H9 (cell line): ENCODE measurements at regions not wholly inside any gene's neighbourhood (a gene's known extent, or its start where the extent isn't known, plus 50 kb on each side); places are given as distances from the start of the nearest gene placed in this dataset.

Experiments used
- DNase-seq: peaks from one replicate; pipeline ENCODE4 v3.0.0-alpha.2; 2017
- H2AFZ ChIP-seq: one replicate; pipeline ENCODE4 v1.6.1; 2013; ENCODE audit warnings: mild to moderate bottlenecking, low read length, control low read depth, moderate library complexity
- H2AK5ac ChIP-seq: 2 replicates; pipeline ENCODE4 v1.6.1; 2013; ENCODE audit warnings: low read length, control low read depth, mixed read lengths; ENCODE audit not compliant: insufficient read length
- H2BK120ac ChIP-seq: one replicate; pipeline ENCODE4 v1.6.1; 2013; ENCODE audit warnings: low read depth, mild to moderate bottlenecking, low read length, control low read depth, inconsistent platforms; ENCODE audit not compliant: poor library complexity, severe bottlenecking
- H2BK12ac ChIP-seq: 2 replicates; pipeline ENCODE4 v1.6.1; 2013; ENCODE audit warnings: low read length, control low read depth, mixed read lengths, low read depth; ENCODE audit not compliant: insufficient read length
- H2BK15ac ChIP-seq: 2 replicates; pipeline ENCODE4 v1.6.1; 2013; ENCODE audit warnings: low read depth, low read length, control low read depth
- H2BK20ac ChIP-seq: one replicate; pipeline ENCODE4 v1.6.1; 2013; ENCODE audit warnings: low read depth, mild to moderate bottlenecking, low read length, control low read depth, inconsistent platforms; ENCODE audit not compliant: poor library complexity, severe bottlenecking
- H2BK5ac ChIP-seq: 2 replicates; pipeline ENCODE4 v1.6.1; 2013; ENCODE audit warnings: low read length, control low read depth, mixed read lengths; ENCODE audit not compliant: insufficient read length
- H3K14ac ChIP-seq: 2 replicates; pipeline ENCODE4 v1.6.1; 2013; ENCODE audit warnings: low read length, control low read depth; ENCODE audit not compliant: insufficient read depth
- H3K18ac ChIP-seq: 2 replicates; pipeline ENCODE4 v1.6.1; 2013; ENCODE audit warnings: low read depth, mild to moderate bottlenecking, mixed read lengths, low read length, control low read depth; ENCODE audit not compliant: insufficient read length
- H3K23ac ChIP-seq: 2 replicates; pipeline ENCODE4 v1.6.1; 2013; ENCODE audit warnings: low read length, control low read depth, mixed read lengths, low read depth; ENCODE audit not compliant: insufficient read length
- H3K23me2 ChIP-seq: 2 replicates; pipeline ENCODE4 v1.6.1; 2013; ENCODE audit warnings: low read depth, mild to moderate bottlenecking, mixed read lengths, low read length, control low read depth; ENCODE audit not compliant: insufficient read length, poor library complexity, severe bottlenecking
- H3K27ac ChIP-seq: 2 replicates; pipeline ENCODE4 v1.5.1; 2013; ENCODE audit warnings: low read length, control low read depth, mixed read lengths, low read depth; ENCODE audit not compliant: insufficient read length
- H3K27me3 ChIP-seq: 2 replicates; pipeline ENCODE4 v1.6.1; 2013; ENCODE audit warnings: low read length, control low read depth, inconsistent platforms; ENCODE audit not compliant: insufficient read depth
- H3K4ac ChIP-seq: 2 replicates; pipeline ENCODE4 v1.6.1; 2013; ENCODE audit warnings: low read depth, mild to moderate bottlenecking, control low read depth, inconsistent platforms, low read length, moderate library complexity
- H3K4me1 ChIP-seq: 2 replicates; pipeline ENCODE4 v1.6.1; 2013; ENCODE audit warnings: low read length, control low read depth, inconsistent platforms; ENCODE audit not compliant: insufficient read depth
- H3K4me2 ChIP-seq: 2 replicates; pipeline ENCODE4 v1.6.1; 2013; ENCODE audit warnings: low read length, control low read depth, mixed read lengths; ENCODE audit not compliant: insufficient read length, insufficient read depth
- H3K56ac ChIP-seq: 2 replicates; pipeline ENCODE4 v1.6.1; 2013; ENCODE audit warnings: low read depth, mild to moderate bottlenecking, mixed read lengths, low read length, control low read depth; ENCODE audit not compliant: insufficient read length
- H3K79me1 ChIP-seq: 2 replicates; pipeline ENCODE4 v1.6.1; 2013; ENCODE audit warnings: low read depth, mild to moderate bottlenecking, moderate library complexity, low read length, control low read depth, inconsistent platforms; ENCODE audit not compliant: insufficient read depth, poor library complexity, severe bottlenecking
- H3K79me2 ChIP-seq: 2 replicates; pipeline ENCODE4 v1.6.1; 2013; ENCODE audit warnings: low read length, control low read depth, inconsistent platforms; ENCODE audit not compliant: insufficient read depth
- H3K9ac ChIP-seq: 2 replicates; pipeline ENCODE4 v1.6.1; 2013; ENCODE audit warnings: low read length, control low read depth, mixed read lengths; ENCODE audit not compliant: insufficient read length; ENCODE audit errors: extremely low read depth
- H3K9me3 ChIP-seq: one replicate; pipeline ENCODE4 v1.6.1; 2013; ENCODE audit warnings: low read depth, low read length, inconsistent platforms; ENCODE audit not compliant: control insufficient read depth
- H3T11ph ChIP-seq: one replicate; pipeline ENCODE4 v1.6.1; 2013; ENCODE audit warnings: mild to moderate bottlenecking, low read length, control low read depth, inconsistent platforms
- H4K20me1 ChIP-seq: one replicate; pipeline ENCODE4 v1.6.1; 2013; ENCODE audit not compliant: control insufficient read depth, insufficient read length, insufficient read depth
- H4K5ac ChIP-seq: 2 replicates; pipeline ENCODE4 v1.6.1; 2013; ENCODE audit warnings: low read depth, mild to moderate bottlenecking, mixed read lengths, low read length, control low read depth; ENCODE audit not compliant: insufficient read length
- H4K8ac ChIP-seq: replicated peaks from 2 replicates; pipeline ENCODE4 v1.6.1; 2013; ENCODE audit warnings: low read length, control low read depth, mixed read lengths, low read depth; ENCODE audit not compliant: insufficient read length
- H4K91ac ChIP-seq: 2 replicates; pipeline ENCODE4 v1.6.1; 2013; ENCODE audit warnings: low read depth, mild to moderate bottlenecking, moderate library complexity, mixed read lengths, low read length, control low read depth; ENCODE audit not compliant: insufficient read length
- H3K27ac Mint-ChIP-seq, 3 experiments: 2 replicates in 2 of 3; 3 replicates in 1 of 3; pipeline ENCODE4 v1.8.0; 2020 to 2021; ENCODE audit warnings: mixed read lengths in 3 of 3, mild to moderate bottlenecking in 1 of 3, moderate library complexity in 1 of 3
- H3K27me3 Mint-ChIP-seq: 2 replicates; pipeline ENCODE4 v1.8.0; 2021; ENCODE audit warnings: low read depth, mild to moderate bottlenecking, moderate library complexity, mixed read lengths
- H3K36me3 Mint-ChIP-seq, 3 experiments: 2 replicates in 2 of 3; 3 replicates in 1 of 3; pipeline ENCODE4 v1.8.0; 2020 to 2021; ENCODE audit warnings: low read depth in 3 of 3, mixed read lengths in 3 of 3; ENCODE audit not compliant: insufficient read depth in 1 of 3
- H3K4me1 Mint-ChIP-seq, 2 experiments: 2 replicates each; pipeline ENCODE4 v1.8.0; 2020; ENCODE audit warnings: mixed read lengths in 2 of 2
- H3K4me3 Mint-ChIP-seq, 2 experiments: 2 replicates in 1 of 2; 3 replicates in 1 of 2; pipeline ENCODE4 v1.8.0; 2020 to 2021; ENCODE audit warnings: mild to moderate bottlenecking in 2 of 2, mixed read lengths in 2 of 2, moderate library complexity in 1 of 2
- H3K9me3 Mint-ChIP-seq, 2 experiments: 2 replicates in 1 of 2; 3 replicates in 1 of 2; pipeline ENCODE4 v1.8.0; 2020; ENCODE audit warnings: mild to moderate bottlenecking in 2 of 2, mixed read lengths in 2 of 2, moderate library complexity in 1 of 2
- CTCF ChIP-seq: fragments of 200-600 bp; sonication (generic); conservative IDR thresholded peaks from 3 replicates; pipeline ENCODE4 v1.8.0; 2021; ENCODE audit warnings: antibody characterized with exemption, mild to moderate bottlenecking
- WGBS: extraction: QIAGEN DNeasy Blood & Tissue Kit; methylation state at CpG from one replicate; pipeline ENCODE4 v1.1.7; 2013; ENCODE audit warnings: missing lambda C conversion rate, low lambda C conversion rate, mixed read lengths; ENCODE audit not compliant: insufficient read length; ENCODE audit errors: extremely low coverage; 5-methylcytosine and 5-hydroxymethylcytosine counted together

- H3K9me3 ChIP-seq: no peaks in the 10 kb centered on the region
- Mint-ChIP-seq H3K9me3 (no peaks in the 10 kb centered on the region), H3K27ac (no peak overlapping the region), H3K4me3 (no peak overlapping the region), H3K27me3 (no peaks in the 10 kb centered on the region), H3K36me3 (no peaks in the 10 kb centered on the region), H3K4me1 (no peaks in the 10 kb centered on the region)
- no peak overlapping the region for H3K14ac ChIP-seq
- H3K56ac ChIP-seq: no peak overlapping the region
- H3K27ac ChIP-seq: no peak overlapping the region
- no peak overlapping the region for H2BK20ac ChIP-seq
- H2AK5ac ChIP-seq: no peak overlapping the region
- no peaks in the 10 kb centered on the region for H3K79me2 ChIP-seq
- no peak overlapping the region for H3K18ac ChIP-seq
- H2AFZ ChIP-seq: no peak overlapping the region
- no peak overlapping the region for H2BK5ac ChIP-seq
- H4K20me1 ChIP-seq: no peaks in the 10 kb centered on the region
- WGBS: no CpG with 5 or more reads among the region's 2 CpGs
- no peak overlapping the region for H4K8ac ChIP-seq
- no peak overlapping the region for H4K91ac ChIP-seq
- H3K23me2 ChIP-seq: no peaks in the 10 kb centered on the region
- no peak overlapping the region for H2BK120ac ChIP-seq
- H2BK15ac ChIP-seq: no peak overlapping the region
- no peaks in the 10 kb centered on the region for H3K79me1 ChIP-seq
- no peak overlapping the region for H3K4ac ChIP-seq
- no peak for TF ChIP-seq CTCF
- H3K23ac ChIP-seq: no peak overlapping the region
- H3K4me1 ChIP-seq: no peaks in the 10 kb centered on the region; the same call in 1 of the 2 replicates
- H3K4me2 ChIP-seq: no peak overlapping the region
- H2BK12ac ChIP-seq: no peak overlapping the region
- H3K9ac ChIP-seq: no peak overlapping the region
- no peak for DNase-seq
- H4K5ac ChIP-seq: no peak overlapping the region
- no peaks in the 10 kb centered on the region for H3K27me3 ChIP-seq
- no peak overlapping the region for H3T11ph ChIP-seq
Measured at GRCh38 chr14:86933460-86933859, 1059.5 kb downstream of the GALC start.
